Left lung (tissue), 4 donors: ENCODE measurements at regions not wholly inside any gene's neighbourhood (a gene's known extent, or its start where the extent isn't known, plus 50 kb on each side); places are given as distances from the start of the nearest gene placed in this dataset.

ENCODE experiments used
- ATAC-seq: fragments of 200-7000 bp; cut with Tn5 transposase; one replicate; pipeline ENCODE4 v1.9.1; 2020; ENCODE audit warnings: moderate library complexity
- DNase-seq, 4 donors: peaks; one replicate each; pipeline ENCODE4 v3.0.0-alpha.2; 2013 to 2020
- H3K27ac ChIP-seq, 2 donors: fragments of 200-600 bp; sonication (generic) in 1 of 2; one replicate each; pipeline versions ENCODE4 v1.5.0 to v1.8.0; 2020 to 2021
- H3K27me3 ChIP-seq, 2 donors: fragments of 200-600 bp; sonication (generic) in 1 of 2; one replicate each; pipeline versions ENCODE4 v1.5.0 to v1.8.0; 2020 to 2021
- H3K36me3 ChIP-seq, 2 donors: fragments of 200-600 bp; sonication (generic) in 1 of 2; one replicate each; pipeline versions ENCODE4 v1.5.0 to v1.8.0; 2020 to 2021
- H3K4me1 ChIP-seq, 2 donors: fragments of 200-600 bp; one replicate each; pipeline ENCODE4 v1.8.0; 2021
- H3K4me3 ChIP-seq, 2 donors: fragments of 200-600 bp; sonication (generic) in 1 of 2; one replicate each; pipeline versions ENCODE4 v1.5.0 to v1.8.0; 2020 to 2021; ENCODE audit warnings: mild to moderate bottlenecking in 1 of 2
- H3K9me3 ChIP-seq, 2 donors: fragments of 200-600 bp; sonication (generic) in 1 of 2; one replicate each; pipeline versions ENCODE4 v1.5.0 to v1.8.0; 2020 to 2021
- CTCF ChIP-seq, 2 donors: fragments of 200-600 bp; sonication (generic) in 1 of 2; IDR thresholded peaks; one replicate each; pipeline versions ENCODE4 v1.5.0 to v1.8.0; 2021; ENCODE audit warnings: antibody characterized with exemption in 2 of 2
- intact Hi-C, 2 donors: fragments of 100-400 bp; cut with DNase I; formaldehyde crosslinking; loops; one replicate each; pipeline versions ENCODE4 v1.11.2 to v1.14.2; 2022
- donor health status: DM: no; HTN: yes; CAD: no.
- donor health status: DM: no; HTN: no; CAD: no.

GRCh38 chr6:82739303-82739702 lies 326.3 kb downstream of the UBE3D start:
- no peak for DNase-seq

GRCh38 chr6:82740072-82740471 lies 325.6 kb downstream of the UBE3D start:
- H3K4me3 ChIP-seq, result no peak overlapping the region

More at GRCh38 chr6:82739303-82739702, 326.3 kb downstream of the UBE3D start:
- Histone ChIP-seq H3K36me3 (no peaks in the 10 kb centered on the region), H3K4me1 (no peaks in the 10 kb centered on the region), H3K27me3 (no peaks in the 10 kb centered on the region), H3K4me3 (no peak overlapping the region), H3K9me3 (no peaks in the 10 kb centered on the region), H3K27ac (no peak overlapping the region)
- TF ChIP-seq CTCF (IDR thresholded peaks at IDR 0.05), result no peak
- ATAC-seq, result no peak
- intact Hi-C loops, result no loop called here

GRCh38 chr6:82741325-82741995 lies 324.2 kb downstream of the UBE3D start:
- H3K36me3 ChIP-seq, result no peaks in the 10 kb centered on the region
- no peak for TF ChIP-seq CTCF (IDR thresholded peaks at IDR 0.05)
- ATAC-seq, result no peak
- intact Hi-C loops, result no loop called here
- no peaks in the 10 kb centered on the region for H3K9me3 ChIP-seq
- H3K4me3 ChIP-seq, result no peak overlapping the region
- H3K27me3 ChIP-seq, result no peaks in the 10 kb centered on the region
- no peaks in the 10 kb centered on the region for H3K4me1 ChIP-seq
- DNase-seq, result no peak
- H3K27ac ChIP-seq, result no peak overlapping the region

More at GRCh38 chr6:82740072-82740471, 325.6 kb downstream of the UBE3D start:
- Histone ChIP-seq H3K27ac (no peak overlapping the region), H3K4me1 (no peaks in the 10 kb centered on the region), H3K9me3 (no peaks in the 10 kb centered on the region), H3K27me3 (no peaks in the 10 kb centered on the region), H3K36me3 (no peaks in the 10 kb centered on the region)
- no peak for ATAC-seq
- no peak for TF ChIP-seq CTCF (IDR thresholded peaks at IDR 0.05)
- no peak for DNase-seq
- intact Hi-C loops, result no loop called here

GRCh38 chr6:82741996-82742385 lies 323.6 kb downstream of the UBE3D start:
- intact Hi-C loops, result no loop called here
- Histone ChIP-seq H3K9me3 (no peaks in the 10 kb centered on the region), H3K4me1 (no peaks in the 10 kb centered on the region), H3K36me3 (no peaks in the 10 kb centered on the region), H3K27me3 (no peaks in the 10 kb centered on the region), H3K27ac (no peak overlapping the region), H3K4me3 (no peak overlapping the region)
- ATAC-seq, result no peak
- DNase-seq, result no peak
- no peak for TF ChIP-seq CTCF (IDR thresholded peaks at IDR 0.05)

GRCh38 chr6:82744286-82745015 lies 321.2 kb downstream of the UBE3D start:
- ATAC-seq (no peak), DNase-seq (no peak)
- Histone ChIP-seq H3K27ac (no peak overlapping the region), H3K27me3 (no peaks in the 10 kb centered on the region), H3K36me3 (no peaks in the 10 kb centered on the region), H3K4me1 (no peaks in the 10 kb centered on the region), H3K4me3 (no peak overlapping the region), H3K9me3 (no peaks in the 10 kb centered on the region)
- intact Hi-C loops, result no loop called here
- no peak for TF ChIP-seq CTCF (IDR thresholded peaks at IDR 0.05)
